RPMI8226 (cell line): ENCODE measurements at regions not wholly inside any gene's neighbourhood (a gene's known extent, or its start where the extent isn't known, plus 50 kb on each side); places are given as distances from the start of the nearest gene placed in this dataset.
"Not testable (repeated sequence)": the region's sequence is repeated elsewhere in the genome, so short reads cannot be mapped to it uniquely, and the experiment has no call there.

Source experiments
- DNase-seq: peaks from one replicate; pipeline ENCODE4 v3.0.0-alpha.2; 2015

GRCh38 chr20:55584964-55585363, 420.4 kb downstream of the CBLN4 start:
- no peak for DNase-seq

GRCh38 chr20:55584307-55584706, 421.0 kb downstream of the CBLN4 start:
- no peak for DNase-seq

GRCh38 chr20:55583036-55583435, 422.3 kb downstream of the CBLN4 start:
- DNase-seq: no peak

- DNase-seq: no peak
These were observed 422.8 kb downstream of the CBLN4 start for GRCh38 chr20:55582498-55582897.

GRCh38 chr20:55581519-55581918, 423.8 kb downstream of the CBLN4 start:
- no peak for DNase-seq

GRCh38 chr20:55580475-55580874, 424.8 kb downstream of the CBLN4 start:
- DNase-seq: no peak

GRCh38 chr20:55579802-55580201, 425.5 kb downstream of the CBLN4 start:
- no peak for DNase-seq

GRCh38 chr20:55576981-55577380, 428.3 kb downstream of the CBLN4 start:
- no peak for DNase-seq

- no peak for DNase-seq
These were observed 436.2 kb downstream of the CBLN4 start for GRCh38 chr20:55569084-55569483.

- no peak for DNase-seq
These were observed 437.5 kb downstream of the CBLN4 start for GRCh38 chr20:55567826-55568225.

GRCh38 chr20:55565096-55565773, 440.1 kb downstream of the CBLN4 start:
- no peak for DNase-seq

GRCh38 chr20:55561259-55561658, 444.1 kb downstream of the CBLN4 start:
- DNase-seq: no peak

- DNase-seq: no peak
These were observed 448.1 kb downstream of the CBLN4 start for GRCh38 chr20:55557191-55557590.

- no peak for DNase-seq
These were observed 450.2 kb downstream of the CBLN4 start for GRCh38 chr20:55555075-55555650.

- no peak for DNase-seq
These were observed 460.7 kb downstream of the CBLN4 start for GRCh38 chr20:55544638-55545037.

- DNase-seq: no peak
These were observed 464.8 kb downstream of the CBLN4 start for GRCh38 chr20:55540486-55540885.

GRCh38 chr20:55540013-55540412, 465.3 kb downstream of the CBLN4 start:
- no peak for DNase-seq

GRCh38 chr20:55538261-55538908, 466.9 kb downstream of the CBLN4 start:
- DNase-seq: no peak

- no peak for DNase-seq
These were observed 470.0 kb downstream of the CBLN4 start for GRCh38 chr20:55535366-55535765.

- no peak for DNase-seq
These were observed 471.7 kb downstream of the CBLN4 start for GRCh38 chr20:55533632-55534031.

GRCh38 chr20:55530763-55531162, 474.6 kb downstream of the CBLN4 start:
- DNase-seq: no peak

- DNase-seq: no peak
These were observed 476.8 kb downstream of the CBLN4 start for GRCh38 chr20:55528482-55528881.

GRCh38 chr20:55522296-55522815, 483.0 kb downstream of the CBLN4 start:
- DNase-seq: no peak

- not testable (repeated sequence) for DNase-seq
These were observed 487.7 kb downstream of the CBLN4 start for GRCh38 chr20:55517584-55517983.
